Skin epidermis (tissue), 12 donors: ENCODE measurements at regions not wholly inside any gene's neighbourhood (a gene's known extent, or its start where the extent isn't known, plus 50 kb on each side); places are given as distances from the start of the nearest gene placed in this dataset.
A peak's percentile ranks its signal among the peaks of the same experiment; 100 is the strongest.

Source experiments
- H3K27ac ChIP-seq, 21 experiments: fragments of 200-600 bp; sonication (generic) in 11 of 21; one replicate each; pipeline ENCODE4 v1.5.0; 2020; ENCODE audit warnings: mild to moderate bottlenecking in 3 of 21, inconsistent platforms in 2 of 21, moderate library complexity in 2 of 21
- H3K4me3 ChIP-seq, 7 experiments: fragments of 200-600 bp; sonication (generic) in 2 of 7; one replicate each; pipeline ENCODE4 v1.5.0; 2020; ENCODE audit warnings: inconsistent platforms in 2 of 7, mild to moderate bottlenecking in 2 of 7, moderate library complexity in 1 of 7

- no peak overlapping the region for H3K4me3 ChIP-seq
- H3K27ac ChIP-seq, result peak overlapping the region in 2 of 21 experiments; percentile 31 to 72
Observed at GRCh38 chr21:43269440-43269839, 100.6 kb downstream of the CRYAA start.

- peak overlapping the region in 1 of 21 experiments; percentile 72 for H3K27ac ChIP-seq
- no peak overlapping the region for H3K4me3 ChIP-seq
Observed at GRCh38 chr21:43268804-43269186, 100.0 kb downstream of the CRYAA start.

DNA sequence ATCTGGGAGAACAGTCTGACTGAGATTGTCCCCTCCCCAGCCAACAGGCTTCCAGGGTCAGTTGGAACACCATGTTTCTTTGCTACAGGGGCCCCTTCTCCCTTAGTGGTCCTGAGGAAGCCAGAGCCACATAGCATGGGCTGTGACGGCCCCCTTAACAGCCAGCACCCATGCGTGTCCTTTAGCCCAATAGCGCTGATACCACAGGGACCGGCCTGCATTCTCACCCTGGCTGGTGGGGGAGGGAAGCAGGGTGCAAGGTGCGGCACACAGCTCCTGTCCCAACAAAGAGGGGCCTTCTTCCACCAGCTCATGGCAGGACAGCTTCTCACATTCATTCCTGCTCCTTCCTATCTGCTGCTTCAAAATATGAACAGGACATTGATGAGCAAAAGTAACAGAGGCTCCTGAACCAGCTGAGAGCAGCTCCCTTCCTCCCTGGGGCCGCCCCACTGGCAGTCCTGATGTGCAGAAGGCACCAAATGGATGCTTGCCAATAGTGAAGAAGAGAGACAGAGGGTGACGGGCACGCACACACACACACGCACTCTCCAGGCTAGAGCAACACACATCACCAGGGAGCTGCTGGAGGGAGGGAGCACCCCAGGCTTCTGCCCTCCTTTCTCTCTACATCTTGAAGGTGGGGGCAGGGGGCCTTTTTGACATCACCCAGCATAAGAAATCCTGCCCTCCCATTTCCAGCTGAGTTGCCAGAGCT lies 99.4 kb downstream of the CRYAA start:
- Histone ChIP-seq H3K4me3 (no peak overlapping the region), H3K27ac (peak overlapping the region in 1 of 21 experiments; percentile 30)

DNA sequence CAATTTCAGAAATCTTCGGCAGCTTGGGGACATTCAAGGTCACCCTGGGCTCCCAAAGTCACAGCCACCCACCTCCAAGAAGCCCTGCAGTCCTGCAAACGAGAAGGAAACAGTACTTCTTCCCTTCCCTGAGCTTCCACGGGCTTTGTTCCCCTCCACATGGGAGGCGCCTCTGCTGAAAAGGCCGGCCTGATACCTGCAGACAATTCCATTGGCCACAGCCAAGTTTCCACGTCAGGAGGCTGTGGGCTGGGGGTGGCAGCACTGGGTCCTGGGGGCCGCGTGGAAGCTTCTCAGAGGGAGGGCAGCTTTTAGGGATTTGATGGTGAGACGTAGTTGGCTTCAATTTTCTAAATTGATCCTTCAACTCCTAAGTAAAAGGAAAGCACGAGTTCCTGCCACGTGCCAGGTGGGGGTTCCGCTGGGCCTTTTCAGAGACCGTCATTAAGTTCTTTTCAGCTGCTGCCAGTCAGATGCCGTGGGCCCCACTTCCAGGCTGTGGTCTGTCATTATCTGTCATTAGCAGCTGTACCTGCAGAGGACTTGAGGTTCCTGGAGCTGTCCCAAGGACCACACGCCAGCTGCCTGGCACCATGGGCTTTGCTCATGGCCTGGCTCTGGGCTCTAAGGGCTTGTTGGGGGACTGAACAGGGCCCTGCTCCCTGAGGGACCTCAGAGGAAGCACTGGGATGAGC lies 98.7 kb downstream of the CRYAA start:
- peak overlapping the region in 2 of 21 experiments; percentile 39 for H3K27ac ChIP-seq
- no peak overlapping the region for H3K4me3 ChIP-seq

DNA sequence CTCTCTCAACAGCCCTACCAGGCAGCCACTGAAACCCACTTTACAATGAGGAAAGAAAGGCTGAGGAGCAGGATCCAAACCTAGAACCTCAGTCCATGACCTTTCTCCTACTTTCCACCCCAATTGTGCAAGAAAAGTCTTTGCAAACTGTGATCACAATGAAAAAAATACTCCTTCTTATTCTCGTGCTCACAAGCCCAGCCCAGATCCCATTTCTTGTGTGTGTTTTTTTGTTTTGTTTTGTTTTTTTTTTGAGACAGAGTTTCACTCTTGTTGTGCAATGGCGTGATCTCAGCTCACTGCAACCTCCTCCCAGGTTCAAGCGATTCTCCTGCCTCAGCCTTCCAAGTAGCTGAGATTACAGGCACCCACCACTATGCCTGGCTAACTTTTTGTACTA lies 97.7 kb downstream of the CRYAA start:
- Histone ChIP-seq H3K27ac (peak overlapping the region in 2 of 21 experiments; percentile 39 to 42), H3K4me3 (no peak overlapping the region)

DNA sequence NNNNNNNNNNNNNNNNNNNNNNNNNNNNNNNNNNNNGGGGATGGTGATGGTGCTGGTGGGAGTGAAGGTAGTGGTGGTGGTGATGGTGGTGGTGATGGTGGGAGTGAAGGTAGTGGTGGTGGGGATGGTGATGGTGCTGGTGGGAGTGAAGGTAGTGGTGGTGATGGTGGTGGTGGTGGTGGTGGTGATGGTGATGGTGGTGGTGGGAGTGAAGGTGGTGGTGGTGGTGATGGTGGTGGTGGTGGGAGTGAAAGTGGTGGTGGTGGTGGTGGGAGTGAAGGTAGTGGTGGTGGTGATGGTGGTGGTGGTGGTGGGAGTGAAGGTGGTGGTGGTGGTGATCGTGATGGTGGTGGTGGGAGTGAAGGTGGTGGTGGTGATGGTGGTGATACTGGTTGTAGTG lies 93.6 kb downstream of the CRYAA start:
- Histone ChIP-seq H3K4me3 (no peak overlapping the region), H3K27ac (no peak overlapping the region)
